Breast epithelium (tissue), 3 donors: ENCODE measurements at regions not wholly inside any gene's neighbourhood (a gene's known extent, or its start where the extent isn't known, plus 50 kb on each side); places are given as distances from the start of the nearest gene placed in this dataset.

ENCODE experiments used
- POLR2A ChIP-seq: fragments of 450-650 bp; IDR thresholded peaks from one replicate; pipeline ENCODE4 v1.6.1; 2016; ENCODE audit warnings: antibody characterized with exemption, mild to moderate bottlenecking, moderate library complexity
- POLR2AphosphoS5 ChIP-seq, 3 donors: sonication (generic); formaldehyde crosslinking; IDR thresholded peaks; one replicate each; pipeline ENCODE4 v1.6.1; 2017; ENCODE audit warnings: antibody characterized with exemption in 3 of 3
- TF ChIP-seq, protein P1 (sequence below), 3 donors: fragments of 450-650 bp; IDR thresholded peaks; one replicate each; pipeline ENCODE4 v1.5.1; 2016 to 2017; ENCODE audit warnings: antibody characterized with exemption in 3 of 3, mild to moderate bottlenecking in 3 of 3, moderate library complexity in 3 of 3

DNA sequence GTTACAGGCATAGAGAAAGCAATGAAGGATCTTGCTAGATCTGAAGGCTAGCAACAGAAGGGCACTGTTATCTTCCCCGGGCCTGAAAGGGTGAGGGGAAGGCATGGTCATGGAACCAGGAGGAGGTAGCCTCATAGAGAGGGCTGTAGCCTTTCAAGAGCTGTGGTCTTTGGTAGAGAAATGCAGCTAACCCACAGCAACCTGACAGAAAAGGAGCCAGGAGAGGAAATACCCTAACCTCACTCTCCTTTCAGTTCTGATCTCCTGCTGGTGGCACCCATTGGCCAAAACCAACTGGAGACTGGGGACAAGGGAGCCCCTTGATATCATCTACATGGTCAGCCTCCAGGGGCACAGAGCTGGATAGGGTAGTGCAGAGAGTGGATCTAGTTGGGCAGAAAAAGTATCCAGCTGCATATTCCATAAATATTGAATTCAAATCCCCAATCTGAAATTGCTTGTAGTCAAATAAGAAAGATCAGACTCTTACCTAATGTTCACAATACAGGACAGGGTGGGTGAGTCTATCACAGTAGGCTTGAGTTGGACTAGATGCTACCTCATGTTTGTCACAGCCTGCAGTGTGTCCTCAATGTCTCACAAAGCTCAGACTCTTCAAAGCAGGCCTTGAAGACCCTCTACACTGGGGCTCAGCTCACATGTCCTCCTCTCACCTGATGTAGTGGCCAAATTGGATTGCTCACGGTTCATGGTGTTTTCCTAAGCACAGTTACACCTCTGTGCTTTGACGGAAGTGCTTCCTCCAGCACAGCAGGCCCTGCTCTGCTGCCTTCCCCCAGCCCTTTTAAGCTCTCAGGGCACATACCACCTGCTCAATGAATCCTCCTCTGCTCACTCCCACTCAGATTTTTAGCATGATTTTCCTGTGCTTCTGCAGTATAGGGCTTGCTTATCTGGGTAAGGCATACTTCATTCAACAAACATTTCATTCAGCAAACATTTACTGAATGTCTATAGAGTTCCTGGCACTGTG lies 74.1 kb upstream of the JUN start:
- TF ChIP-seq POLR2A: no peak
- TF ChIP-seq, protein P1, sequence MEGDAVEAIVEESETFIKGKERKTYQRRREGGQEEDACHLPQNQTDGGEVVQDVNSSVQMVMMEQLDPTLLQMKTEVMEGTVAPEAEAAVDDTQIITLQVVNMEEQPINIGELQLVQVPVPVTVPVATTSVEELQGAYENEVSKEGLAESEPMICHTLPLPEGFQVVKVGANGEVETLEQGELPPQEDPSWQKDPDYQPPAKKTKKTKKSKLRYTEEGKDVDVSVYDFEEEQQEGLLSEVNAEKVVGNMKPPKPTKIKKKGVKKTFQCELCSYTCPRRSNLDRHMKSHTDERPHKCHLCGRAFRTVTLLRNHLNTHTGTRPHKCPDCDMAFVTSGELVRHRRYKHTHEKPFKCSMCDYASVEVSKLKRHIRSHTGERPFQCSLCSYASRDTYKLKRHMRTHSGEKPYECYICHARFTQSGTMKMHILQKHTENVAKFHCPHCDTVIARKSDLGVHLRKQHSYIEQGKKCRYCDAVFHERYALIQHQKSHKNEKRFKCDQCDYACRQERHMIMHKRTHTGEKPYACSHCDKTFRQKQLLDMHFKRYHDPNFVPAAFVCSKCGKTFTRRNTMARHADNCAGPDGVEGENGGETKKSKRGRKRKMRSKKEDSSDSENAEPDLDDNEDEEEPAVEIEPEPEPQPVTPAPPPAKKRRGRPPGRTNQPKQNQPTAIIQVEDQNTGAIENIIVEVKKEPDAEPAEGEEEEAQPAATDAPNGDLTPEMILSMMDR (IDR thresholded peaks at IDR 0.05): no peak
- TF ChIP-seq POLR2AphosphoS5 (IDR thresholded peaks at IDR 0.05): no peak
